ENCODE measurements at regions not wholly inside any gene's neighbourhood (a gene's known extent, or its start where the extent isn't known, plus 50 kb on each side); places are given as distances from the start of the nearest gene placed in this dataset.

- no peak for TF ChIP-seq ARID4B (CRISPR knock-in tag; IDR thresholded peaks at IDR 0.05; ENCODE audit: borderline replicate concordance)
- no peak for TF ChIP-seq CREB1 (CRISPR knock-in tag; IDR thresholded peaks at IDR 0.05)
Measured at GRCh38 chr22:35479359-35479758, 61.3 kb upstream of the RASD2 start (continued).

- TF ChIP-seq RORB (CRISPR knock-in tag; IDR thresholded peaks at IDR 0.05) (no peak), E2F5 (CRISPR knock-in tag; IDR thresholded peaks at IDR 0.05) (no peak), ZNF416 (CRISPR knock-in tag; IDR thresholded peaks at IDR 0.05) (no peak), GABPB1 (CRISPR knock-in tag; IDR thresholded peaks at IDR 0.05) (no peak), KAT7 (CRISPR knock-in tag; IDR thresholded peaks at IDR 0.05; ENCODE audit: borderline replicate concordance) (no peak), ETV6 (CRISPR knock-in tag; IDR thresholded peaks at IDR 0.05) (no peak), ZNF425 (CRISPR knock-in tag; conservative IDR thresholded peaks at IDR 0.05) (no peak), ESRRA (CRISPR knock-in tag; IDR thresholded peaks at IDR 0.05; ENCODE audit: borderline replicate concordance) (no peak), USF2 (CRISPR knock-in tag; IDR thresholded peaks at IDR 0.05) (no peak), ARID4B (CRISPR knock-in tag; IDR thresholded peaks at IDR 0.05; ENCODE audit: borderline replicate concordance) (no peak), NR3C1 (CRISPR knock-in tag; conservative IDR thresholded peaks at IDR 0.05; ENCODE audit: low read depth) (no peak), ZNF317 (CRISPR knock-in tag; IDR thresholded peaks at IDR 0.05; ENCODE audit: borderline replicate concordance, low read depth) (no peak), JAZF1 (CRISPR knock-in tag; IDR thresholded peaks at IDR 0.05) (no peak), ZNF138 (CRISPR knock-in tag; conservative IDR thresholded peaks at IDR 0.05) (no peak), FOXP4 (CRISPR knock-in tag; IDR thresholded peaks at IDR 0.05) (no peak), FOXK1 (CRISPR knock-in tag; IDR thresholded peaks at IDR 0.05) (no peak), NR1H2 (CRISPR knock-in tag; IDR thresholded peaks at IDR 0.05) (no peak), TEAD4 (CRISPR knock-in tag; IDR thresholded peaks at IDR 0.05) (no peak)
- POLR2A ChIA-PET, result interaction anchor here (0.5 kb wide), 1 partner anchor 1565 kb away, joined by 5 read pairs; no protein-coding TSS in a partner anchor
- Mint-ChIP-seq H3K36me3 (no peaks in the 10 kb centered on the region), H3K9me3 (peaks cover 6% of the 10 kb centered on the region; the same call in 1 of the 2 replicates), H3K27me3 (ENCODE audit: low read depth) (peaks cover 9% of the 10 kb centered on the region), H3K27ac (no peak overlapping the region; the same call in 1 of the 2 replicates), H3K4me3 (no peak overlapping the region), H3K4me1 (peaks cover 9% of the 10 kb centered on the region)
- ATAC-seq (no peak), DNase-seq (ENCODE audit: low spot score) (no peak)
- CTCF ChIA-PET, result interaction anchor here (0.7 to 1.9 kb wide), 4 partner anchors 12 to 738 kb away, joined by 3 to 6 read pairs (median 3); no protein-coding TSS in a partner anchor
Measured at GRCh38 chr22:35479985-35480550, 60.6 kb upstream of the RASD2 start.

Data from WTC11 (cell line).